ENCODE measurements at regions not wholly inside any gene's neighbourhood (a gene's known extent, or its start where the extent isn't known, plus 50 kb on each side); places are given as distances from the start of the nearest gene placed in this dataset.

- TF ChIP-seq CTCF (conservative IDR thresholded peaks at IDR 0.05; ENCODE audit: low read length) (no peak), EZH2phosphoT487 (IDR thresholded peaks at IDR 0.05; ENCODE audit: borderline replicate concordance) (no peak)
Observed at GRCh38 chr9:26205261-26205660, 527.0 kb upstream of the TUSC1 start.
